H9 (cell line): ENCODE measurements at regions not wholly inside any gene's neighbourhood (a gene's known extent, or its start where the extent isn't known, plus 50 kb on each side); places are given as distances from the start of the nearest gene placed in this dataset.

Experiments
- DNase-seq: peaks from one replicate; pipeline ENCODE4 v3.0.0-alpha.2; 2017
- H2AFZ ChIP-seq: one replicate; pipeline ENCODE4 v1.6.1; 2013; ENCODE audit warnings: mild to moderate bottlenecking, low read length, control low read depth, moderate library complexity
- H2AK5ac ChIP-seq: 2 replicates; pipeline ENCODE4 v1.6.1; 2013; ENCODE audit warnings: low read length, control low read depth, mixed read lengths; ENCODE audit not compliant: insufficient read length
- H2BK120ac ChIP-seq: one replicate; pipeline ENCODE4 v1.6.1; 2013; ENCODE audit warnings: low read depth, mild to moderate bottlenecking, low read length, control low read depth, inconsistent platforms; ENCODE audit not compliant: poor library complexity, severe bottlenecking
- H2BK12ac ChIP-seq: 2 replicates; pipeline ENCODE4 v1.6.1; 2013; ENCODE audit warnings: low read length, control low read depth, mixed read lengths, low read depth; ENCODE audit not compliant: insufficient read length
- H2BK15ac ChIP-seq: 2 replicates; pipeline ENCODE4 v1.6.1; 2013; ENCODE audit warnings: low read depth, low read length, control low read depth
- H2BK20ac ChIP-seq: one replicate; pipeline ENCODE4 v1.6.1; 2013; ENCODE audit warnings: low read depth, mild to moderate bottlenecking, low read length, control low read depth, inconsistent platforms; ENCODE audit not compliant: poor library complexity, severe bottlenecking
- H2BK5ac ChIP-seq: 2 replicates; pipeline ENCODE4 v1.6.1; 2013; ENCODE audit warnings: low read length, control low read depth, mixed read lengths; ENCODE audit not compliant: insufficient read length
- H3K14ac ChIP-seq: 2 replicates; pipeline ENCODE4 v1.6.1; 2013; ENCODE audit warnings: low read length, control low read depth; ENCODE audit not compliant: insufficient read depth
- H3K18ac ChIP-seq: 2 replicates; pipeline ENCODE4 v1.6.1; 2013; ENCODE audit warnings: low read depth, mild to moderate bottlenecking, mixed read lengths, low read length, control low read depth; ENCODE audit not compliant: insufficient read length
- H3K23ac ChIP-seq: 2 replicates; pipeline ENCODE4 v1.6.1; 2013; ENCODE audit warnings: low read length, control low read depth, mixed read lengths, low read depth; ENCODE audit not compliant: insufficient read length
- H3K23me2 ChIP-seq: 2 replicates; pipeline ENCODE4 v1.6.1; 2013; ENCODE audit warnings: low read depth, mild to moderate bottlenecking, mixed read lengths, low read length, control low read depth; ENCODE audit not compliant: insufficient read length, poor library complexity, severe bottlenecking
- H3K27ac ChIP-seq: 2 replicates; pipeline ENCODE4 v1.5.1; 2013; ENCODE audit warnings: low read length, control low read depth, mixed read lengths, low read depth; ENCODE audit not compliant: insufficient read length
- H3K27me3 ChIP-seq: 2 replicates; pipeline ENCODE4 v1.6.1; 2013; ENCODE audit warnings: low read length, control low read depth, inconsistent platforms; ENCODE audit not compliant: insufficient read depth
- H3K4ac ChIP-seq: 2 replicates; pipeline ENCODE4 v1.6.1; 2013; ENCODE audit warnings: low read depth, mild to moderate bottlenecking, control low read depth, inconsistent platforms, low read length, moderate library complexity
- H3K4me1 ChIP-seq: 2 replicates; pipeline ENCODE4 v1.6.1; 2013; ENCODE audit warnings: low read length, control low read depth, inconsistent platforms; ENCODE audit not compliant: insufficient read depth
- H3K4me2 ChIP-seq: 2 replicates; pipeline ENCODE4 v1.6.1; 2013; ENCODE audit warnings: low read length, control low read depth, mixed read lengths; ENCODE audit not compliant: insufficient read length, insufficient read depth
- H3K56ac ChIP-seq: 2 replicates; pipeline ENCODE4 v1.6.1; 2013; ENCODE audit warnings: low read depth, mild to moderate bottlenecking, mixed read lengths, low read length, control low read depth; ENCODE audit not compliant: insufficient read length
- H3K79me1 ChIP-seq: 2 replicates; pipeline ENCODE4 v1.6.1; 2013; ENCODE audit warnings: low read depth, mild to moderate bottlenecking, moderate library complexity, low read length, control low read depth, inconsistent platforms; ENCODE audit not compliant: insufficient read depth, poor library complexity, severe bottlenecking
- H3K79me2 ChIP-seq: 2 replicates; pipeline ENCODE4 v1.6.1; 2013; ENCODE audit warnings: low read length, control low read depth, inconsistent platforms; ENCODE audit not compliant: insufficient read depth
- H3K9ac ChIP-seq: 2 replicates; pipeline ENCODE4 v1.6.1; 2013; ENCODE audit warnings: low read length, control low read depth, mixed read lengths; ENCODE audit not compliant: insufficient read length; ENCODE audit errors: extremely low read depth
- H3K9me3 ChIP-seq: one replicate; pipeline ENCODE4 v1.6.1; 2013; ENCODE audit warnings: low read depth, low read length, inconsistent platforms; ENCODE audit not compliant: control insufficient read depth
- H3T11ph ChIP-seq: one replicate; pipeline ENCODE4 v1.6.1; 2013; ENCODE audit warnings: mild to moderate bottlenecking, low read length, control low read depth, inconsistent platforms
- H4K20me1 ChIP-seq: one replicate; pipeline ENCODE4 v1.6.1; 2013; ENCODE audit not compliant: control insufficient read depth, insufficient read length, insufficient read depth
- H4K5ac ChIP-seq: 2 replicates; pipeline ENCODE4 v1.6.1; 2013; ENCODE audit warnings: low read depth, mild to moderate bottlenecking, mixed read lengths, low read length, control low read depth; ENCODE audit not compliant: insufficient read length
- H4K8ac ChIP-seq: replicated peaks from 2 replicates; pipeline ENCODE4 v1.6.1; 2013; ENCODE audit warnings: low read length, control low read depth, mixed read lengths, low read depth; ENCODE audit not compliant: insufficient read length
- H4K91ac ChIP-seq: 2 replicates; pipeline ENCODE4 v1.6.1; 2013; ENCODE audit warnings: low read depth, mild to moderate bottlenecking, moderate library complexity, mixed read lengths, low read length, control low read depth; ENCODE audit not compliant: insufficient read length
- H3K27ac Mint-ChIP-seq, 3 experiments: 2 replicates in 2 of 3; 3 replicates in 1 of 3; pipeline ENCODE4 v1.8.0; 2020 to 2021; ENCODE audit warnings: mixed read lengths in 3 of 3, mild to moderate bottlenecking in 1 of 3, moderate library complexity in 1 of 3
- H3K27me3 Mint-ChIP-seq: 2 replicates; pipeline ENCODE4 v1.8.0; 2021; ENCODE audit warnings: low read depth, mild to moderate bottlenecking, moderate library complexity, mixed read lengths
- H3K36me3 Mint-ChIP-seq, 3 experiments: 2 replicates in 2 of 3; 3 replicates in 1 of 3; pipeline ENCODE4 v1.8.0; 2020 to 2021; ENCODE audit warnings: low read depth in 3 of 3, mixed read lengths in 3 of 3; ENCODE audit not compliant: insufficient read depth in 1 of 3
- H3K4me1 Mint-ChIP-seq, 2 experiments: 2 replicates each; pipeline ENCODE4 v1.8.0; 2020; ENCODE audit warnings: mixed read lengths in 2 of 2
- H3K4me3 Mint-ChIP-seq, 2 experiments: 2 replicates in 1 of 2; 3 replicates in 1 of 2; pipeline ENCODE4 v1.8.0; 2020 to 2021; ENCODE audit warnings: mild to moderate bottlenecking in 2 of 2, mixed read lengths in 2 of 2, moderate library complexity in 1 of 2
- H3K9me3 Mint-ChIP-seq, 2 experiments: 2 replicates in 1 of 2; 3 replicates in 1 of 2; pipeline ENCODE4 v1.8.0; 2020; ENCODE audit warnings: mild to moderate bottlenecking in 2 of 2, mixed read lengths in 2 of 2, moderate library complexity in 1 of 2
- WGBS: extraction: QIAGEN DNeasy Blood & Tissue Kit; methylation state at CpG from one replicate; pipeline ENCODE4 v1.1.7; 2013; ENCODE audit warnings: missing lambda C conversion rate, low lambda C conversion rate, mixed read lengths; ENCODE audit not compliant: insufficient read length; ENCODE audit errors: extremely low coverage; 5-methylcytosine and 5-hydroxymethylcytosine counted together
- TF ChIP-seq, protein P1 (sequence below): fragments of 200-600 bp; sonication (generic); conservative IDR thresholded peaks from 3 replicates; pipeline ENCODE4 v1.8.0; 2021; ENCODE audit warnings: antibody characterized with exemption, mild to moderate bottlenecking

DNA sequence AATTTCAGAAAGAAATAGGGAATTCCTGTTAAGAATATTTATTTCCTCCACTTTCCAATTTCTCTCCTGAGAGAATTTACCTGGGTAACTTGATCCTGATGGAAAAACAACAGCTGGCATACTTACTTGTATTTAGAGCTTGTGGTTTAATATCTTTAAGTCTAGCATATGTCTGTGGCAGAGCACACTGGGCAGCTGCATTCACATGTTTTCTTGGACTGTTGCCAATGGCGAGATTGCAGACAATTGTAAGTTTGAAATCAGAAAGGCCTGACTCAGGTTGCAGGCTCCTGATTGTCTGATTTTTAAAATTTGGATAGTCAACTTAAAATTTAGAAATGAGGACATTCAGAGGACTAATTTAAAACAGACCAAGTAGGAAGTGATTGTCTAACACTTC is 66.9 kb downstream of the NHLRC3 start:
- H4K8ac ChIP-seq, result no peak overlapping the region
- no peak overlapping the region for H2BK5ac ChIP-seq
- H3K79me1 ChIP-seq, result no peaks in the 10 kb centered on the region
- H2BK20ac ChIP-seq, result no peak overlapping the region
- H2AFZ ChIP-seq, result no peak overlapping the region
- H3K9me3 ChIP-seq, result no peaks in the 10 kb centered on the region
- Mint-ChIP-seq H3K36me3 (no peaks in the 10 kb centered on the region), H3K27me3 (peaks cover 3% of the 10 kb centered on the region; the same call in 1 of the 2 replicates), H3K9me3 (no peaks in the 10 kb centered on the region), H3K4me1 (peaks cover 5% of the 10 kb centered on the region in 2 experiments; a peak in 2 of 4 replicates), H3K27ac (no peak overlapping the region), H3K4me3 (no peak overlapping the region)
- H2BK12ac ChIP-seq, result no peak overlapping the region
- H3K23ac ChIP-seq, result no peak overlapping the region
- H3K4me2 ChIP-seq, result no peak overlapping the region
- H3K14ac ChIP-seq, result no peak overlapping the region
- H2BK120ac ChIP-seq, result no peak overlapping the region
- H3K56ac ChIP-seq, result no peak overlapping the region
- no peaks in the 10 kb centered on the region for H3K27me3 ChIP-seq
- H4K20me1 ChIP-seq, result no peaks in the 10 kb centered on the region
- no peak overlapping the region for H3K4ac ChIP-seq
- H3K9ac ChIP-seq, result no peak overlapping the region
- H2AK5ac ChIP-seq, result no peak overlapping the region
- no peak overlapping the region for H4K91ac ChIP-seq
- WGBS, result no CpG with 5 or more reads among the region's 1 CpG
- H3K4me1 ChIP-seq, result no peaks in the 10 kb centered on the region
- H3K79me2 ChIP-seq, result no peaks in the 10 kb centered on the region
- DNase-seq, result no peak
- H3T11ph ChIP-seq, result no peak overlapping the region
- no peak overlapping the region for H3K18ac ChIP-seq
- H4K5ac ChIP-seq, result no peak overlapping the region
- TF ChIP-seq, protein P1, sequence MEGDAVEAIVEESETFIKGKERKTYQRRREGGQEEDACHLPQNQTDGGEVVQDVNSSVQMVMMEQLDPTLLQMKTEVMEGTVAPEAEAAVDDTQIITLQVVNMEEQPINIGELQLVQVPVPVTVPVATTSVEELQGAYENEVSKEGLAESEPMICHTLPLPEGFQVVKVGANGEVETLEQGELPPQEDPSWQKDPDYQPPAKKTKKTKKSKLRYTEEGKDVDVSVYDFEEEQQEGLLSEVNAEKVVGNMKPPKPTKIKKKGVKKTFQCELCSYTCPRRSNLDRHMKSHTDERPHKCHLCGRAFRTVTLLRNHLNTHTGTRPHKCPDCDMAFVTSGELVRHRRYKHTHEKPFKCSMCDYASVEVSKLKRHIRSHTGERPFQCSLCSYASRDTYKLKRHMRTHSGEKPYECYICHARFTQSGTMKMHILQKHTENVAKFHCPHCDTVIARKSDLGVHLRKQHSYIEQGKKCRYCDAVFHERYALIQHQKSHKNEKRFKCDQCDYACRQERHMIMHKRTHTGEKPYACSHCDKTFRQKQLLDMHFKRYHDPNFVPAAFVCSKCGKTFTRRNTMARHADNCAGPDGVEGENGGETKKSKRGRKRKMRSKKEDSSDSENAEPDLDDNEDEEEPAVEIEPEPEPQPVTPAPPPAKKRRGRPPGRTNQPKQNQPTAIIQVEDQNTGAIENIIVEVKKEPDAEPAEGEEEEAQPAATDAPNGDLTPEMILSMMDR, result no peak
- H3K23me2 ChIP-seq, result no peaks in the 10 kb centered on the region
- no peak overlapping the region for H2BK15ac ChIP-seq
- no peak overlapping the region for H3K27ac ChIP-seq
